HG02884 (cell line): ENCODE measurements at regions not wholly inside any gene's neighbourhood (a gene's known extent, or its start where the extent isn't known, plus 50 kb on each side); places are given as distances from the start of the nearest gene placed in this dataset.

Experiments
- ATAC-seq: cut with Tn5 transposase; IDR thresholded peaks from one replicate; pipeline ENCODE4 v1.9.1; 2021; ENCODE audit warnings: mild to moderate bottlenecking, moderate library complexity; ENCODE audit not compliant: unreplicated experiment

DNA sequence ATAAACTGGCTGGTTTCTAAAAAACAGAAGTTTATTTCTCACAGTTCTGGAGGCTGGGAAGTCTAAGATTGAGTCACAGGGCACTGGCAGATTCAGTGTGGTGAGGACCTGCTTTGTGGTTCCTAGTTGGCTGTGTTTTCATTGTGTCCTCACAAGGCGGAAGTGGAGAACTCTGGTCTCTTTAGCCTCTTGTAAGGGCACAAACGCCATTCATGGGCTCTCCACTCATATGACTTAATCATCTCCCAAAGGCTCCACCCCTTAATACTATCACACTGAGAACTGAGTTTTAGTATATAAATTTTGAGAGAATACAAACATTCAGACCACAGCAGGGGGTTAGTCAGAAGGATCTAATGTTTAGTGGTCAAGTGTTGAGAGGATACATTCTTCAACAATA, 208.2 kb downstream of the SEC61B start:
- no peak for ATAC-seq

DNA sequence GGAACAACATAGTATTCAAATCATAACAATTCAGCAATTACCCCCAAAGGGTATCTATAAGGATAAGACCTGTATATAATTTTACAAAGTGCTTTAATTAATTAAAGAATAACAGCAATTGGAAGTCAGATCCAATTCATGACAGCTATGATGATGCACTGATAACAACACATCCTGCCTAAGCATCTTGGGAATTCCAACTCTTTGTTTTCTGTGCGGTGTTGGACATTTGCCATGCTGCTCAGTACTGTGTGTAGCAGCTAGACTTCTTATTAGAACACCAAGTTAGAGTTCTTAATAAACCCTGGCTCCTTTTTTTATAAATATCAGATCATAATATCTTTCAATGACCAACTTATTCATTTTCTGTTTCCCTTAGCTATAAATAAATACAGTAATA, 209.0 kb downstream of the SEC61B start:
- ATAC-seq = no peak

DNA sequence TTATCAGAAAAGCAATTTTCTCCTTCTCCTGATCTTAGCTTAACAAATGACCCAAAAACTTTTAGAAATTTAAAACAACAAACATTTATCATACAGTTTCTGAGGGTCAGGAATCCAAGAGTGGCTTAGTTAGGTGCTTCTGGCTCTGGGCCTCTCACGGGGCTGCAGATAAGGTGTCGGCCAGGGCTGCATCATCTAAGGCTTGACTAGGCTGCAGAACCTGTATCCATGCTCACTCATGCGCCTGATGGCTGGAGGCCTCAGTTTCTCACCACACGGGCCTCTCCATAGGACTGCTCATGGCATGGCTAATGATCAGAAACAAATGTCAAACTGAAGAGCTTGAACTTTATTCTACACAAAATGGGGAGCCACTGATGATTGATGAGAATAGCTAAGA, 210.0 kb downstream of the SEC61B start:
- no peak for ATAC-seq

DNA sequence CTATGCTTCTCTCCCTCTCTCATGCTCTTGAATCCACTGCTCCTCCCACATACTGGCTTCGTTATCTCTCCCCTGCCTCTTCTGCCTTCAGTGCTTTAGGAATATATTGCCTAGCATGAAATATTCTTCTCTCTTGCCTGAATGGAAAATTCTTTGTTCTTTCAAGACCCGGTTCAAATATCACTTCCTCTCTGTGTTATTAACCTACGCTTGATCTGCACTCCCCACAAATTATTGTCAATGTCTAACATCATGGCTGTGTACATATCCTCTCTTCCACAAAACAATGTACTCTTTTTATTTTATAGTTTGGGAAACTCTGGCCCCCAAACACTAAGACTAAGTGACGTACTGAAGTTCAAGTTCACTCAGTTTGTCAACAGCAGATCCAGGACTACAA, 211.0 kb downstream of the SEC61B start:
- ATAC-seq = peak; percentile 4

DNA sequence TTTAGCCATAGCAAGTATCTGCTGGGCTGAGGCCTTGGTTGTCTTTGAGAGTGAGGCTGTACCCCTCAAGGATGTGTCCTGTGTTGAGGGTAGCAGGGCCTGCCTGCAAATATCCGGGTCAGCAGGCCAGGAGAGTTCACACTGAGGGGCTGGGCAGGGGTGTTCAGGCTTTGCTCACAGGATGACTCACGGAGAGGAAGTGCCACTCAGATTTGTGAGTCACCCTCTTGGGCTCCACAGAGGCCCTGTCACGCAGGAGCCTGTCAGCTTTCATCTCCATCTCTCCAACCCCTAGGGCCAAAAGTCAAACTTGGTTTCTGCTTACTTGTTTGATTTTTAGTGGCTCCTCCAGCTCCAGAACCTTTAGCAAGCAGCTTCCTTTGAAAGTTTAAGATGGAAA, 211.5 kb downstream of the SEC61B start:
- peak; percentile 99 for ATAC-seq

DNA sequence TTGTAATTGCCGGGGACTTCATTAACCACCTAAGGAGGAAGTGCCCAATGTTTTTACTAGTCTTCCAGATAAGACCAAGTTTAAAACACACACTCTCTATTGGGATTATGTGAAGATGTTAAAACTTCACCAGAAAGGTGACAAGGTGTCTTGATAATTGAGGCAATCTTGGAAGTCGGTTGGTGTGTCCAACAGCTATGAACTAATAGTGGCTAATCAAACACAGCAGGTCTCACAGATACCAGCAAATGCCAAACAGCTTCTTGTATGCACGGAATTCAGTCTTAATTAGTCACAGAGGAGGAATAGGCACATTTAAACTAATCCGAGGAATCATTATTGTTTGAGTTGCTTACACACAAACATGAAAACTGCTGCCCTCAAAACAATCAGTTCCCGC, 214.5 kb downstream of the SEC61B start:
- ATAC-seq = no peak

DNA sequence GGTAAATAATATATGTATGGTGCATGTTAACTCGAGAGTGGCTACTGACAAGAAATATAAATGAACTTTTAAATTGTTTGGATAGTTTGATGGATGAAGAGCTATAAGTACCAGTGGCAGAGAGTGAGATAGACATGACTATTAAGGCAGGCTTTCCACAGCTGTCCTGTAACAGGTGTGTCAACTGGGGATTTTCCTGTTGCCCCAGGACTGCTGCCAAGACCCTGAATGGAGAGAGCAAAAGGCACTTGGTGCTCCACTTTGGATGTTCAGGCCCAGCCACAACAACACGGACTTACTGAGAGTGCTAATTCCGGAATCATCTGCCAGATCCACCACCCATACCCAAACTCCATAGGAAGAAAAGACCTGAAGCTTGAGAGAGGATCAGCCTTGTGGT, 215.1 kb downstream of the SEC61B start:
- no peak for ATAC-seq

DNA sequence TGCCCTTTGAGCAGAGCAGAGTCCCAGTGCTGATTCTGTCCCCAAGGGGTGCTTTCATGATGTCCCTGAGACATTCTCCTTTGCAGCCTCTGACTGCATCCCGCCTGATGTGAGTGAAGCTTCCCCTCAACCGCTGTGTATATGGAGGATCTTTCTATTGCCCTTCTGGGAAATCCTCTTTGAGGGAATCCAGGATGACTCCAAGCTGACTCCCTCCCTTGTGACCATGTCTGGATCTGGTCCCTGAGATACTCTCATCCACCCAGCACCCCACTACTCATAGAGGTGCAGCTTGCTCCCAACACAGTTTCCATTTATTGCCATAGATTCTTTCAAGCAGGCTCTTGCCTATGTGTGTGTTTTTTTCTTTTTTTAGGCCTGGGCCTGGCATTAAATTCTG, 216.5 kb downstream of the SEC61B start:
- no peak for ATAC-seq

DNA sequence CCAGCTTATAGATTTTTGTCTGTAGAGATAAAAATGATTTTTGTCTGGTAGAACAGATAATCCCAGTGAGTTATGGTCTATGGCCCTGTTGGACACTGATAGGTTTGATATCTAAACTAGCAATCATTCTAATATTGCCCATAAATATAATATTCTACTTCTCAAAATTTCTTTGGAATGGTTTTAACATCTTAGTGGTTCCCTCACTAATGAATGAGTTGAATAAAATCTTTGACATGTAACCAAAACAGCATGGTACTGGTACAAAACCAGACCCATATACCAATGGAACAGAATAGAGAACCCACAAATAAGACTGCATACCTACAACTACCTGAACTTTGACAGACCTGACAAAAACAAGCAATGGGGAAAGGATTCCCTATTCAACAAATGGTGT, 219.7 kb downstream of the SEC61B start:
- no peak for ATAC-seq

DNA sequence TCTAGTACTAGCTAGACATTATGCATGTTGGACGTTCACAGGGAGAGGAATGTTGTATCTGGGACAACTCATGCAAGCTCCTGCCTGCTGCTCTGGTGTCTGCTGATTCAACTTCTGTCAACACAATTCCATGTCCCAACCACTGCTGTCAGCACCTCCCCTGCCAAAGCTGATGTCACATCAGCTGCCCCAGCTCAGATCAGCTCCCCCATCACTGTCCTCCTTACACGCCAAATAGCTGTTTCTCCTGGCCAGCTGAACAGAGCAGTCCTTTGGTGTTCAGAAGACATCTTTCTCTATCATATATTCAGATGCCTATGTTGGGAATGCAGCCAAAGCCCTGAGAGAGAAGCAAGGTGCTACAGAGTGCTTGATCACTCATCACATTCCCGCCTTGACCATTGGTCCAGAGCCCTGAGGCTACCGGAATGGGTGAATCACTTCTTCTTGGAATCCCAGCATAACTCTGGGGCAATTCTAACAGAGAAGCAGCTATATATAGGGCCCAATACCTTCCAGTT, 223.3 kb downstream of the SEC61B start:
- no peak for ATAC-seq

DNA sequence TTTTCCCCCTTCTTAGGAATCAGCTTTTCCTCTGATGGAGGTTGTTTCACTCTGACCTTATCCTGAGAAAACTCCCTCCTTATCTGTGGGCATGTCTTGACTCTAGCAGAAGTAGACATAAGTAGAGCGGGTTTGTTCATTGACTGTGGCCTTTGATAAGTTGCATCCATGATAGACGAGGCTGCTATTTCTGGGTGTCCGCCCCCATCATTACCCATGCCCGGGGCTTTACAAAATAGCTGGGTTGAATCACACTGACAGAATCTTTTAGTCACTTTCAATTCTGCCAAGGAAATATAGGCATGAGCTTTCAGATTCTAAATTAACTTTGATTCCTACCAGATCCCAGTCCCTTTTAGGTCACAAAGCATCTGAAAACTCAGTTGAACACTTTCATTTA, 223.8 kb downstream of the SEC61B start:
- no peak for ATAC-seq

DNA sequence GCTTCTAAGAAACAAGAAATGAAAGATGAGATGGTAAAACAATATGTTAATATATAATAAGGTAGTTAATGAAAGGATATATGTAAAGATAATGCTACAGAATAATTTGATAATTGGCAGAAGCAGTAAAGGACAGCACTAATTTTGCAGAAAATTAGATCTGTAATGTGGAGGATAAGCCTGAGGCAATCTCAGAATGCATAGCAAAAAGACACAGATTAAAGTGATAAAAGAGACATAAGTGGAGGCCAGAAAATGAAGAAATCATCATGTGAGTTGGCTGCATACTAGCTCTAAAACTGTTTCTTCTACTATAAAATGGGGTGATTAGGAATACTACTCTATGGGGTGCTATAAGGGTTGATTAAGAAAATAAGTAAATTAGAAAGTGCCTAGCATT, 225.9 kb downstream of the SEC61B start:
- ATAC-seq = no peak

DNA sequence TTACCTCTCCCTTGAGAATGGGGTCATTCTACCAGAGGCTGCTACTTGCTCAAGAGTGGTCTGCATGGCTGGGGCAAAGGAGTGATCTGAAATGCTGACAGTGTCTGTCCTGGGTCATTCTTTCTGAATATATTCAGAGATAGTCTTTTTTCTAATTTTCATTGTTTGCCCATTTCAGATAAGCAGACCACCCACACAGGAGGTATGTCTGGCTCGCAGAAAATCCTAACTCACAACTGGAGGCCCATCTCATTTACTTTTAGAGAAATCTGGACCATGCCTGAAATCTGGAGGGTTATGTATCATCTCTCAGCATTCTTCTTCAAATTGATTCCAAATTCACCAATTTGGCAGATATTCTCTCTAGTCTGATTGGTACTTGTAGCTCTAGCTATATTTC, 227.6 kb downstream of the SEC61B start:
- no peak for ATAC-seq

DNA sequence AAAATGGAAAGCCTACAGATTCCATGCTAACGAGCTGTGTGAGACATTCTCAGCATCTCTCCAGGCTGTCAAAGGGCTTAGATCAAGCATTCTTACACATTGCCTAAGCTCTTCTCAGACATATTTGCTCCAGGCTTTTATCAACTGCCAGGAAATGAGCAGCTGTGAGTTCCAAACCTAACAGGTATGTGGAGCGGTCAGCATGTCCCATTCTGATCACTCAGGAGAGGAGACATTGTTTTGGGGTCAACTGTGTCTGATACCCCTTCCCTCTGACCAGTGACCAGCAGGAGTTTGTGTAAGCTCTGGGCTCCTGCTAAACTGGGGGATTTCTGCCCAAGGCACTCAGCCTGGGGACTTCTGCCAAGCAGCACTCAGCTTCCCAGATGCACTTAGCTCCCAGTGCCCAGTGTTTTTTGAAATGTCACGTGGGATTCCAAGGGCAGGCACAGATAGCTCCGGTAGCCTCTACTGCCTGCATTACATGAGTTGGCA, 229.1 kb downstream of the SEC61B start:
- no peak for ATAC-seq

DNA sequence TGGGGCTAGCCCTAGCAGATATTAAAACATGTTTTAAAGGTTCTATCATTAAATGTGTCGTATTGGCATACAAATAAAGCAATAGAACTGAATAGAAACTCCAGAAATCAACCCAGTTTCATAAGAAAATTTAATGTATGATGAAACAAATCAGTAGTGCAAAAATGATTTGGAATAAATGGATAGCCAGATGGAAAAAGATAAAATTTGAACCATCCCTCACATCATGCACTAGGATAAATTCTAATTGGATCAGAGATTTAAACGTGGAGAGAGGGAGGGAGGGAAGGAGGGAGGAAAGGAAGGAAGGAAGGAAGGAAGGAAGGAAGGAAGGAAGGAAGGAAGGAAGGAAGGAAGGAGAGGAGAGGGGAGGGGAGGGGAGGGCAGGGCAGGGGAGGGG, 235.3 kb downstream of the SEC61B start:
- ATAC-seq = no peak

DNA sequence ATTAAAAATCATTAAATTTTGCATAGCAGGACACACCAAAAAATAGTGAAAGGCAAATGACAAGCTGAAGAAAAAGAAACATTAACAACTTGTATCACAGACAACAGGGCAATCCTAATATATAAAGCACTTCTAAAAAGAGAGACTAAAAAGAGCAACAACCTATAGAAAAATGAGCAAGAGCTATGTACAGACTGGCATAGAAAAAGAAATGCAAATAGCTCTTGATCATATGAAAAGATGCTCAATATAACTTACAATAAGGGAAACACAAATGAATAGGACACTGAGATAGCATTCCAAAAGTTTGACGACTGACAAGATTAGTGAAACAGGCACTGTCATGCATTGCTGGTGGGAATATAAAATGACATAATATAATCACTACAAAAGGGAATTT, 235.9 kb downstream of the SEC61B start:
- ATAC-seq = no peak

DNA sequence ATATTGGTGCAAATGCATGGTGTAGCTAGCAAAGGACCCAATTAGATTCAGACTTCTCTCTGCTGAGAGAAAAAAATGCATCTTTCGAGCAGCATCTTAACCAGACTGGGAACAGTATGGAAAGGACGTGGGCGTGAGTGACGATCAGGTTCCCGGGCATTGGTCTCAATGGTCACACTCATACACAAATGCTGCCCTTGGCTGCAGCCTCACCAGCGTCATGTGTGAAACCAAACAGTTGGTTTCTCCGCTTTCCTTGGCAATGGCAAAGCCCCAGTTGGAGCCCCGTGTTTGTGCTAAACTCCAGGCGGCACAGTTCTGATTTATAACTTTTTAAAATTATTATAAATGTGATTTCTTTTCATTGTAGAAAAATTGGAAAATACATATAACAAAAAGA, 237.8 kb downstream of the SEC61B start:
- no peak for ATAC-seq

DNA sequence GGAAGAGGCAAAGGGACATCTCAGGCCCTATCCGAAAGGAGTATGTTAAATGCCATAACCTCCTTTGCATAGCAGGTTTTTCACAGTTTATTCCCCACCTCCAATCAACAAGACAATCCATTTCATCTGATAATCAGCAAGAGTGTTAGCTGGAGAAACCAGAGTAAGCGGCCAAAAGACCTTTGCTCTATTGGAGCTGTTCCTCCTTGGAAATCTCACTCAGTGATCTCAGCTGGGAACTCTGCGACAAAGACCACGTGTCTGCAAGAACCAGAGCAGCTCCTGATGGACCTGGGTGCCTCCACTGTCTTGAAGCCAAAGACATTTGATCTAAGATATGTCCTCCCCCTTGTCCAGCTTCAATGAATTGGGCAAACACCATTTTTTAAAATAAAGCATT, 241.0 kb downstream of the SEC61B start:
- ATAC-seq = no peak

DNA sequence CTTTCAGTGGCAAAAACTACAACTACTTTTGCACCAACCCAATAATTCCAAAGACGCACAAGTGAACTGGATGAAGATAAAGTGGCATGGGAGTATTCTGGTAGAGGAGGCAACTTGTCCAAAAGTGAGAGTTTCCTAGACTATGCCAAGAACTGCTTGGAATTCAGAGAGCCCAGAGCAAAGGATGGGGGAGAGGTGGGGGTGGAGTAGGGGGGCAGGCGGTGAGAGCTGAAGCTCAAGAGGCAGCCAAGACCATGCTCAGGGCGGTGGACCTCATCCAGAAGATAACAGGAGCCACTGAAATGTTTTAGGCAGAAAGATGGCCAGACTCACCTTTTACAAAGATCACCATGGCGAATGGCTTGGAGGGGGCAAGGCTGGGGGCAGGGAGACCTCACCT, 242.5 kb downstream of the SEC61B start:
- ATAC-seq = no peak

DNA sequence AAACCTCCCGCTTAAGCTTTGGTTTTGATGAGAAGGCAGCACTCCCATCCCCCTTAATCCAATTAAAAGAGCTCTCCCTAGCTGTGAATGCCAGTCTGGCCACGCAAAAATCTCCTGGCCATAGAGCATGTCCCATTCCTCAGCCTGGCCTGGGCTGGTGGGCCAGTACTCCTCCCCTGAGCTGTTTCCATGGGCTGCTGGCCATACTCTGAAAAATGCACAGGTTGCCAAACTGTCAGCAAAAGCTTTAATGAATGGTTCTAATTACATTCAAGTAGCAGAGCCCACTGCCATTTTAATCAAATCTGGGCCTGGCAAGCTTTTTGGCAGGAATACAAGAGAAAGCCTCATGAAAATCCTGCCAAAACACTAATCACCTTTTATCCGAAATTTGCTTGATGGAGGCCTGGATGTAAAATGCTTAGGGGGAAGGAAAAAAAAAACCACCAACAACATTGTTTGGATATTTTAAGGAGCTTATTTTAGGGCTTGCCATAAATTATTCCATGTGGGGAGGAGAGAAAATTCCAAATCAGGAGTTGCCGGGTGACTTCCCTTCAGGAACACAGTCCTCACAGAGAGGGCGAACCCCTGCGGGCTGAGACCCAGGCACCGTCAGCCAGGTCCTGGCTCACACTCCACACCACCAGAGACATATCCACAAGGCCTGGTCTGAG, 243.3 kb downstream of the SEC61B start:
- ATAC-seq = no peak

DNA sequence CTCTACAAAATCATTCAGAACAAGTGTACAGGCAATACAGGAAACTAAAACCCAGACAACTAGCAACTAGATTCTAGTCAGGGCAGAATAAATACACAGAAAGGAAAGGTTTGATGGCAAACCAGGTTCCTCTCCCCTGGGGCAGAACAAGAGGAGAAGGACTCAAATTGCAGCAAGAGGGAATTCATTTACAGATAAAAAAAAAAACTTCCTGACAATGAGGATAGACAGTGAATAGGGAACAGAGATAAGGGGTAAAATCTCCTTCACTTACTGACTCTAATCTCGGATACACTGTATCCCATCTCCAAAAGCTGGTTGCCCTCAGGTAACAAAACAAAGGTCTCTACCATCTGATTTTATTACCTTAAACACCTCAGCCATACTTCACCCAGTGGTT, 244.0 kb downstream of the SEC61B start:
- ATAC-seq = no peak

DNA sequence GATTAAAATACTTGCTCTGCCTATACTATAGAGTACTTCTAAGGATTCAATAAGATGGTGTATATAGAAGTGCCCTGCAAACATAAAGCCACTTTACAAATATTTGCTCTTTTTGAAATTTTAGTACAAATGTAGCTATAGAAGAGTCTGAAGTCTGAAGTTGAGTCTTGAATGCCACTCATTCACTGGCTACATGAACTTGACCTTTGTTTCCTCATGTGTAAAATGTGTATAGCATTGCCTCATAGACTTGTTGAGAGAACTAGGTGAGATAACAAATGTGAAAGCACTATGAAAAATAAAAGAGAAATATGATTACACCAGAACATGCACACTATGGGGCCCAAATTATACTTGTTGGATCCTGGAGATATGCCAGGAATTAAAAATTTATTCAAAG, 244.7 kb downstream of the SEC61B start:
- no peak for ATAC-seq

DNA sequence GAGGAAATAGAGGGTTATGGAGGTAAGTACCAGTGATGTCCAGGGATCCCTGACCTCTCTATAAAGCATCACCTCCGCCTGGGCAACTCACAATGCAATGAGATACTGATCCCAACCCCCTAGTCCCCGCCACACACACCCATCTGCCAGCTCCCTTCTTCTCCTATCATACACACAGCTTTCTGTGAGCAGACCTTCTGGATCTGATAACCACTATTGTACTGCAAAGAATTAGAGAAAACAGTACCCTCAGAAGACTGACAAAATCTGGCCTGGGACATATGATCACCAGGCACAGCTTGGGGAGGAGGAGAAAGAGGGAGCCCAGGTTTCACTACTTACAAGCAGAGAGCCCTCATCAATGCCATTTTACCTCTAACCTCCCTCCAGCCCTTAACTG, 249.0 kb downstream of the SEC61B start:
- ATAC-seq = no peak
